Transverse colon (tissue), 4 donors: ENCODE measurements at regions not wholly inside any gene's neighbourhood (a gene's known extent, or its start where the extent isn't known, plus 50 kb on each side); places are given as distances from the start of the nearest gene placed in this dataset.
"Not testable (repeated sequence)": the region's sequence is repeated elsewhere in the genome, so short reads cannot be mapped to it uniquely, and the experiment has no call there.

Experiments used
- DNase-seq: peaks from one replicate; pipeline ENCODE4 v3.0.0-alpha.2; 2019
- H3K27ac ChIP-seq, 4 donors: fragments of 200-600 bp; sonication (generic); 2 replicates each; pipeline ENCODE4 v1.5.1; 2016 to 2018; ENCODE audit warnings: inconsistent platforms in 4 of 4
- H3K27me3 ChIP-seq: fragments of 200-600 bp; sonication (generic); 2 replicates; pipeline ENCODE4 v1.5.1; 2017; ENCODE audit warnings: inconsistent platforms
- H3K36me3 ChIP-seq, 4 donors: fragments of 200-600 bp; sonication (generic); 2 replicates each; pipeline ENCODE4 v1.5.1; 2017 to 2019; ENCODE audit warnings: inconsistent platforms in 4 of 4
- H3K4me1 ChIP-seq, 4 donors: fragments of 200-600 bp; sonication (generic); 2 replicates each; pipeline ENCODE4 v1.5.1; 2017 to 2020; ENCODE audit warnings: inconsistent platforms in 4 of 4
- H3K4me3 ChIP-seq, 4 donors: fragments of 200-600 bp; sonication (generic); 1 replicate in 1 of 4; 2 replicates in 3 of 4; pipeline versions ENCODE4 v1.5.1 to v1.6.1; 2017 to 2019; ENCODE audit warnings: inconsistent platforms in 4 of 4
- H3K9me3 ChIP-seq, 2 donors: fragments of 200-600 bp; sonication (generic); 2 replicates each; pipeline ENCODE4 v1.5.1; 2017 to 2019; ENCODE audit warnings: inconsistent platforms in 2 of 2
- EP300 ChIP-seq: sonication (generic); formaldehyde crosslinking; IDR thresholded peaks from one replicate; pipeline ENCODE4 v1.6.1; 2017; ENCODE audit warnings: antibody characterized with exemption, low read depth
- POLR2A ChIP-seq: fragments of 450-650 bp; IDR thresholded peaks from one replicate; pipeline ENCODE4 v1.6.1; 2016; ENCODE audit warnings: antibody characterized with exemption, mild to moderate bottlenecking, moderate library complexity
- POLR2AphosphoS5 ChIP-seq, 3 donors: sonication (generic); formaldehyde crosslinking; IDR thresholded peaks; one replicate each; pipeline ENCODE4 v1.6.1; 2016; ENCODE audit warnings: antibody characterized with exemption in 3 of 3
- WGBS, 2 donors: methylation state at CpG; one replicate each; pipeline ENCODE4 v1.1.5; 2018; ENCODE audit warnings: low coverage in 1 of 2; 5-methylcytosine and 5-hydroxymethylcytosine counted together
- in situ Hi-C, 4 donors: fragments of 200-750 bp; cut with MboI; loops; one replicate each; pipeline versions ENCODE4 v1.15.0 to v1.15.1; 2017; ENCODE audit warnings: low sequenced_read_pairs in 3 of 4, low pct_ligation_motif_present in 1 of 4, low pct_unique_long_range_greater_than_20kb in 1 of 4
- intact Hi-C: fragments of 100-400 bp; cut with DNase I; formaldehyde crosslinking; loops from one replicate; pipeline ENCODE4 v1.15.1; 2023; ENCODE audit warnings: low total_unique reads
- TF ChIP-seq, protein P1 (sequence below), 5 experiments: fragments of 200-600 bp in 3 of 5; fragments of 450-650 bp in 2 of 5; sonication (generic) in 3 of 5; IDR thresholded peaks; 1 replicate in 2 of 5; 2 replicates in 3 of 5; pipeline ENCODE4 v1.5.1; 2016 to 2017; ENCODE audit warnings: antibody characterized with exemption in 5 of 5, inconsistent platforms in 3 of 5, mild to moderate bottlenecking in 2 of 5, moderate library complexity in 1 of 5

- intact Hi-C loops, result no loop called here
- H3K36me3 ChIP-seq, result no peaks in the 10 kb centered on the region
- WGBS, 2 donors, result 91 to 100% methylated on average over 4 to 6 of the region's 6 CpGs
- H3K27me3 ChIP-seq, result no peaks in the 10 kb centered on the region
- in situ Hi-C loops, result loop anchor here in 2 of 4 donors (10.0 kb wide), 2 partner anchors 312 to 322 kb away; partner anchors contain the start of gene BAMBI (in 1 of the 2)
- no peak overlapping the region for H3K27ac ChIP-seq
- H3K4me3 ChIP-seq, result no peak overlapping the region
- no peaks in the 10 kb centered on the region for H3K9me3 ChIP-seq
- no peak for TF ChIP-seq POLR2A
- TF ChIP-seq, protein P1, sequence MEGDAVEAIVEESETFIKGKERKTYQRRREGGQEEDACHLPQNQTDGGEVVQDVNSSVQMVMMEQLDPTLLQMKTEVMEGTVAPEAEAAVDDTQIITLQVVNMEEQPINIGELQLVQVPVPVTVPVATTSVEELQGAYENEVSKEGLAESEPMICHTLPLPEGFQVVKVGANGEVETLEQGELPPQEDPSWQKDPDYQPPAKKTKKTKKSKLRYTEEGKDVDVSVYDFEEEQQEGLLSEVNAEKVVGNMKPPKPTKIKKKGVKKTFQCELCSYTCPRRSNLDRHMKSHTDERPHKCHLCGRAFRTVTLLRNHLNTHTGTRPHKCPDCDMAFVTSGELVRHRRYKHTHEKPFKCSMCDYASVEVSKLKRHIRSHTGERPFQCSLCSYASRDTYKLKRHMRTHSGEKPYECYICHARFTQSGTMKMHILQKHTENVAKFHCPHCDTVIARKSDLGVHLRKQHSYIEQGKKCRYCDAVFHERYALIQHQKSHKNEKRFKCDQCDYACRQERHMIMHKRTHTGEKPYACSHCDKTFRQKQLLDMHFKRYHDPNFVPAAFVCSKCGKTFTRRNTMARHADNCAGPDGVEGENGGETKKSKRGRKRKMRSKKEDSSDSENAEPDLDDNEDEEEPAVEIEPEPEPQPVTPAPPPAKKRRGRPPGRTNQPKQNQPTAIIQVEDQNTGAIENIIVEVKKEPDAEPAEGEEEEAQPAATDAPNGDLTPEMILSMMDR (IDR thresholded peaks at IDR 0.05), result no peak
- no peak for TF ChIP-seq POLR2AphosphoS5 (IDR thresholded peaks at IDR 0.05)
- no peak for TF ChIP-seq EP300
- DNase-seq, result no peak
- no peaks in the 10 kb centered on the region for H3K4me1 ChIP-seq
These were observed 291.8 kb upstream of the LYZL1 start for GRCh38 chr10:28996947-28997551.

- WGBS, 2 donors, result 23 to 58% methylated on average over 6 of the region's 6 CpGs
- TF ChIP-seq, protein P1 (IDR thresholded peaks at IDR 0.05), result no peak
- no peak for TF ChIP-seq POLR2AphosphoS5 (IDR thresholded peaks at IDR 0.05)
- no peak for TF ChIP-seq POLR2A
- TF ChIP-seq EP300, result no peak
- no peak overlapping the region for H3K27ac ChIP-seq
- no peaks in the 10 kb centered on the region for H3K4me1 ChIP-seq
- intact Hi-C loops (no loop called here), in situ Hi-C loops (loop anchor here in 2 of 4 donors (10.0 kb wide), 2 partner anchors 313 to 323 kb away; partner anchors contain the start of gene BAMBI (in 1 of the 2))
- H3K36me3 ChIP-seq, result no peaks in the 10 kb centered on the region
- H3K9me3 ChIP-seq, result no peaks in the 10 kb centered on the region
- no peak for DNase-seq
- no peaks in the 10 kb centered on the region for H3K27me3 ChIP-seq
- H3K4me3 ChIP-seq, result no peak overlapping the region
These were observed 291.1 kb upstream of the LYZL1 start for GRCh38 chr10:28997734-28998133.

DNA sequence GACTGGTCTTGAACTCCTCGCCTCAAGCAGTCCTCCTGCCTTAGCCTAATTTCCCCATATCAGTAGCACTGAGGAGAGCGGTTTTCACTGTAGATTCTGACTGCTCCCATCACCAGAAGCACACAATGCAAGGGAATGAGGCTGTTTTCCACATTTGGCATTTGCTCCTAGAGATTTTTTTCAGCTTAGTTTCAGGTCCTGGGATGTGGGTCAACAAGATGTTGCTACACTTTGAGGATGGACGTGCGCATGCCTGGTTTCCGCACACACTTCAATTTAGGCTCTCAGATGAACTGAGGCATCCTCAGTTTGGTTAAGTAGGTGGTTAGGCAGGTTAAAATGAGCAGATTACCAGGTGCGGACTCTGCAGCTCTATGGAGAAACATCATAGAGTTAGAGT lies 287.1 kb upstream of the LYZL1 start:
- no peak for DNase-seq
- no peak overlapping the region for H3K27ac ChIP-seq
- no peaks in the 10 kb centered on the region for H3K9me3 ChIP-seq
- intact Hi-C loops, result no loop called here
- WGBS, 2 donors, result 80 to 87% methylated on average over 5 to 6 of the region's 6 CpGs
- TF ChIP-seq POLR2AphosphoS5 (IDR thresholded peaks at IDR 0.05), result no peak
- no peak for TF ChIP-seq EP300
- no peak for TF ChIP-seq POLR2A
- TF ChIP-seq, protein P1 (IDR thresholded peaks at IDR 0.05), result no peak
- no peaks in the 10 kb centered on the region for H3K4me1 ChIP-seq
- no peak overlapping the region for H3K4me3 ChIP-seq
- no peaks in the 10 kb centered on the region for H3K36me3 ChIP-seq
- no peaks in the 10 kb centered on the region for H3K27me3 ChIP-seq
- in situ Hi-C loops, result no loop called here

DNA sequence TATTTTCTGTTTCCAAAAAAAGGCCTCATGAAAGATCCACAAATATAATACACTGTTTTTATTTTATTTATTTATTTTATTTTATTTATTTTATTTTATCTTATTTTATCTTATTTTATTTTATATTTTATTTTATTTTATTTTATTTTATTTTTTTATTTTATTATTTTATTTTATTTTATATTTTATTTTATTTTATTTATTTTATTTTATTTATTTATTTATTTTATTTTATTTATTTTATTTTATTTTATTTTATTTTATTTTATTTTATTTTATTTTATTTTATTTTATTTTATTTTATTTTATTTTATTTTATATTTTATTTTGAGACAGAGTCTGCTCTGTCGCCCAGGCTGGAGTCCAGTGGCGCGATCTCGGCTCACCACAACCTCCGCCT lies 285.9 kb upstream of the LYZL1 start:
- H3K4me3 ChIP-seq, H3K27ac ChIP-seq, H3K27me3 ChIP-seq, DNase-seq, H3K4me1 ChIP-seq, in situ Hi-C loops, intact Hi-C loops, H3K36me3 ChIP-seq, H3K9me3 ChIP-seq: not testable (repeated sequence)
- WGBS, 2 donors, result 98% methylated on average over 5 of the region's 5 CpGs; no CpG with 5 or more reads in 1 of the 2 donors

DNA sequence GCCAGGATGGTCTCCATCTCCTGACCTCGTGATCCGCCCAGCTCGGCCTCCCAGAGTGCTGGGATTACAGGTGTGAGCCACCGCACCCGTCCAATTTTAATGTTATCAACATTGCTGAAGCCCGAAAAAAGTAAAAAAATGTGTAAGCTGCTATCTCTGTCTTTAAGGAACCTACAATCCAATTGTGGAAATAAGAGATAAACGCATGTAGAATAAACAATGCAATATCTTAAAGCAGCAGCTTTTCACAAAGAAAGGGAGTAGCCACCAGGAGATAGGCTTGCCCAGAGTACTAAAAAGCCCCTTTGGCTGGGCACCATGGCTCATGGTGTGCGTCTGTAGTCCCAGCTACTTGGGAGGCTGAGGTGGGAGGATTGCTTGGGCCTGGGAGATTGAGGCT lies 282.9 kb upstream of the LYZL1 start:
- intact Hi-C loops (no loop called here), in situ Hi-C loops (no loop called here)
- H3K36me3 ChIP-seq, result no peaks in the 10 kb centered on the region
- no peak overlapping the region for H3K27ac ChIP-seq
- no peak for DNase-seq
- H3K4me1 ChIP-seq, result no peaks in the 10 kb centered on the region
- H3K4me3 ChIP-seq, result no peak overlapping the region
- H3K27me3 ChIP-seq, result no peaks in the 10 kb centered on the region
- no peaks in the 10 kb centered on the region for H3K9me3 ChIP-seq
- WGBS, 2 donors, result 50 to 84% methylated on average over 2 to 8 of the region's 8 CpGs
- no peak for TF ChIP-seq POLR2A
- TF ChIP-seq, protein P1 (IDR thresholded peaks at IDR 0.05), result no peak
- TF ChIP-seq EP300, result no peak
- TF ChIP-seq POLR2AphosphoS5 (IDR thresholded peaks at IDR 0.05), result no peak
